Stimulated activated CD4-positive, alpha-beta T cell treated with anti-CD3 and anti-CD28 coated beads, Interleukin-2, amount 100 ng/mL, for 24 hours (primary cell): ENCODE measurements at regions not wholly inside any gene's neighbourhood (a gene's known extent, or its start where the extent isn't known, plus 50 kb on each side); places are given as distances from the start of the nearest gene placed in this dataset.

Source experiments
- DNase-seq, 2 donors: peaks; one replicate each; pipeline ENCODE4 v3.0.0-alpha.2; 2020

DNA sequence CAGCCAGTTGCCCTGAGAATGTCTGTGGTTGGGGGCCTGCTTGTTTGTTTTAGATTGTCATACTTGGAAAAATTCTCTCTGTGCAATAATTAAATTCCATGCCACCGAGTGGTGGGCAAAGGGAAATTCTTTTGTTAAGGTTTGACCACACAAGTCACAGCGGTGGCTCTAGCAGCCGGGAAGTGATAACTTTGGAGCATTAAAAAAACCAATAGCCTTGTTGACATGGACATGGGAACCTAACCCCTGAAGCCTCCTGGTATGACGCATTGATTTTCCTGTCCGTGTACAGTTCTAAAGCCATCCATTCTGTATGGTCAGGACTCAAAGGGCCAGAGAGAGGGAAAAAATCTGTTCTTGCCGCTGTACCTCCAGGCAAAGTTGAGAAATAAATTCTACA, 384.9 kb upstream of the ZNF507 start:
- DNase-seq, result no peak

- no peak for DNase-seq
Measured at GRCh38 chr19:31961191-31961590, 384.2 kb upstream of the ZNF507 start.

GRCh38 chr19:31961667-31962066, 383.7 kb upstream of the ZNF507 start:
- no peak for DNase-seq

- no peak for DNase-seq
Measured at GRCh38 chr19:31962561-31962996, 382.8 kb upstream of the ZNF507 start.

DNA sequence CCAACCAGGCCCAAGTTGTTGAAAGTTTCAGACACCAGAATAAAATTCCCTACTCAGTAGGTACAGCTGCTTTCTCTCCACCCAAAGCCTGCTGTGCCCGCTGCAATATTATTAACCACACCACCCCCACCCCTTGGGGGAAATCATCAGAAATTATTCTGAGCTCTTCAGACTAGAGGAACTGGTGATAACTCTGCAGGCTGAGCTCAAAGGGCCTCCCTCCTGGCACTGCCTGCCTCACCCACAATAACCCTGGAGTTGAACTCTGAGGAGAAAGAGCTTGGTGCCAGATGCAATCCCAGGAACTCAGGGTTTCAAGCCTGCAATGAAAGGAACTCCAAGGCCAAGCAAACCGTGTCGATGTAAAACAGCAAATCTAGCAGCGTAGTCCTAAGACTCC, 381.7 kb upstream of the ZNF507 start:
- no peak for DNase-seq

DNA sequence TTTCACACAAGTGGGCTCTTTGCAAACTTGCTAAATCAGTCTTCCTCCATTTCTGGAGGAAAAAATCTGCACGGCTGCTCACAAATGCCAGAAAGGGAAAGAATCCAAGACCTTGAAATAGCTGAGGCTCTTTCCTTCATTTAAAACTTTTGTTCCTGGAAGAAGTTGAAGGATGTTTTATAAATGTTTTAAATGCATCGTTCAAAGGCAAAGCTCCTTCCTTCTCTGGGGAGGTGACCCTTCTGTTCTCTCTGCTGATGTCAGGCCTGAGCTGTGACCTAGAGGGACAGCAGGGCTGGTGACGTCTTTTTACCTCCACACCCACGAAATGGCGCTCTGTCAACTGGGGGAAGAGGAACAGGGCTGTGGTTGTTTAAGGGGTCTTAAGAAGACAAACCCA, 376.4 kb upstream of the ZNF507 start:
- no peak for DNase-seq

GRCh38 chr19:31970027-31970461, 375.4 kb upstream of the ZNF507 start:
- DNase-seq, result no peak

GRCh38 chr19:31974290-31974689, 371.1 kb upstream of the ZNF507 start:
- DNase-seq, result no peak

DNA sequence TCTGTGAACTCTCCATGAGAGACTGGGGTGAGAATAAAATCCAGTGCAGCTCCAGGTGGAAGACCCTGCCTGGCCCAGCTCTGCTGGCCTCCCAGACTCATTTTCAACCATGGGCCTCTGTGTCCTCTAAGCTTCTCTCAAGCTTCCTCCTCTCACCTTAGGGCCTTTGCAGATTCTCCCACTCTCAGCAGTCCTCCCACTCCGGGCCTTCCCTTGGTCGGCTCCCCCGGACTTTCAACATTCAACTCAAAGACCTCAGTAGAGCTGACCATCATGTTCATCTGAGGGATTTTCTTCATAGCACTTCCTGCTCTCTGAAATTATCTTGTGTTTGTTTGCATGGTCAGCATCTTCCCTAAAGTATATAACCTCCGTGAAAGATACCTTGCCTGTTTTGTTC, 370.5 kb upstream of the ZNF507 start:
- DNase-seq, result no peak

GRCh38 chr19:31975461-31975860, 369.9 kb upstream of the ZNF507 start:
- DNase-seq, result no peak

GRCh38 chr19:31976775-31977536, 368.5 kb upstream of the ZNF507 start:
- no peak for DNase-seq

GRCh38 chr19:31979362-31979761, 366.0 kb upstream of the ZNF507 start:
- DNase-seq, result no peak

DNA sequence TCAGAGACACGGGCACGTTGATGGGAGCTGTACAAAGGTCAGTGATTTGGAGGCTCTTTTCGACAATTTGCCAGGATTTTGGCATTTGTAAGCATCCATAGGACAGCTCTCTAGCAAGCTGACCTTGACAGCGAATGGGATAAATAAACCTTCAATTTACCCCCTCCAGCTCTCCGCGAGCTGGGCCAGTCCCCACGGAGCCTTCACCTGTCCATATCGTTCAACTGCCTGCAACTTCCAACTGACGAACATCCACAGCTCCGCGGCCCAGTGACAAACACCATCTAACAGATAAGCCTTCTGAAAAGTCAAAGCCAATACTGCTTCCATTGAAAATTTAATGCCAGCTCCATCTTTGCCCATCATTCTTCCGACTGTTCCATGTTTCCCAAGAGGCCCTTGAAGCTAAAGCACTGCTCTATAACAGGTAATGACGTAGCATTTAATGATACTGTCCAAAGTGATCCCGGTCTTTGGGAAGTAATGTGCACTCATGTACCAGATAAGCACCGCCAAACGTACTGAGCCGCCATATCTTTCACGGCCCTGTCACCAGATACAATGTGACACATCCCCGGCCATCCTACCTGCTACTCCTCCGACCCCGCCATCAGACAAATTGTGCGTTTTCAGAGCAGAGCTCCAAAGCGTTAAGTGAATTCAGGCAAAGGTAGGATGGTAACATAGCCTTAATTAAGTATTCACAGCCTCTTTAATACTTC, 365.3 kb upstream of the ZNF507 start:
- DNase-seq, result no peak

DNA sequence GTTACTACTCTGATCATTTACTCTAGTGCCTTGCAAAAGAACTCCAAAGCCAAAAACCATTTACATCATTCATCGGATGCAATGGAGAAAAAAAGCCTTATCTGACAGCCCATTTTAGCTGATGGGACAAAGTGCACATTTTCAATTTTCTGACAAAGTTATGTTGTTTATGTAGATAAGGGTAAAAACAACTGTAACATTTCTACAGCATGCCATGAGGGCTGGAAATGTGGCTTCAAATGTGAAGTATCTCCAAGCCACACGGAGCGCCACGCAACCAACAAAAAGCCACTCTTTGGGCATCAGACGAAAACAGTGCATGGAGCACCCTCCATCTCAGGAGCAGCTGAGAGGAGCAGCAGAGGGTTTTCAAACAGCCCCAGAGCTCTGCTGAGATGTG, 364.6 kb upstream of the ZNF507 start:
- DNase-seq, result no peak

GRCh38 chr19:31981545-31981944, 363.9 kb upstream of the ZNF507 start:
- DNase-seq, result no peak

DNA sequence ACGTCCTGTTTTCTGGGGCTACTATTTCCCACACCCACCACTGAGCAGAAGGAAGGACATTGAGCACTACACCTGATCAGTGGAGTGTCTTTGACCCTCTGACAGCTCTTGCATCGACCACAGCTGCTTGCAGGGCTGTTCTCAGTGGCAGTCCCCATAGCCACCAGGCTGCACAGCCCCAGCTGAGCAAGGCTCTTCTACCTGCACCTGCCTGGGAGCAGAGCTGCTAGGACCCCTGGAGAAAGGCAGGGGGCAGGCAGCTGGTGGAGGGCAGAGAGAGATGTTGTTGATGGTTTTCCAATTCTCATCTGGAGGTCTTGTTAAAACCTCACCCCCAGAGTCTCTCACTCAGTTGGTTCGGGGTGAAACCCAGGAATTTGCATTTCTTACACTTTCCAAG, 361.8 kb upstream of the ZNF507 start:
- no peak for DNase-seq

- DNase-seq, result no peak
Measured at GRCh38 chr19:31985001-31985605, 360.3 kb upstream of the ZNF507 start.

GRCh38 chr19:31986951-31987350, 358.5 kb upstream of the ZNF507 start:
- DNase-seq, result no peak

DNA sequence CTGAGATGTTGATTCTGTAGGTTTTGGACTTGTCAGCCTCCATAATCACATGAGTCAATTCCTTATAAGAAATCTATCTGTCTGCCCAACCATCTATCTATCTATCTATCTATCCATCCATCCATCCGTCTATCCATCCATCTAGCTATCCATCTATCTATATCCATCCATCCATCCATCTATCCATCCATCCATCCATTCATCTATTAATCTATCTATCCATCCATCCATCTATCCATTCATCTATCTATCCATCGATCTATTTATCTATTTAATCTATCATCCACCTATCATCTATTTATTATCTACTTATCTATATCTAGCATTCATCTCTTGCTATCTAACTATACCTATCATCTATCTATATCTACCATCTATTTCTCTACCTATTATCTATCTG, 357.2 kb upstream of the ZNF507 start:
- DNase-seq, result no peak

DNA sequence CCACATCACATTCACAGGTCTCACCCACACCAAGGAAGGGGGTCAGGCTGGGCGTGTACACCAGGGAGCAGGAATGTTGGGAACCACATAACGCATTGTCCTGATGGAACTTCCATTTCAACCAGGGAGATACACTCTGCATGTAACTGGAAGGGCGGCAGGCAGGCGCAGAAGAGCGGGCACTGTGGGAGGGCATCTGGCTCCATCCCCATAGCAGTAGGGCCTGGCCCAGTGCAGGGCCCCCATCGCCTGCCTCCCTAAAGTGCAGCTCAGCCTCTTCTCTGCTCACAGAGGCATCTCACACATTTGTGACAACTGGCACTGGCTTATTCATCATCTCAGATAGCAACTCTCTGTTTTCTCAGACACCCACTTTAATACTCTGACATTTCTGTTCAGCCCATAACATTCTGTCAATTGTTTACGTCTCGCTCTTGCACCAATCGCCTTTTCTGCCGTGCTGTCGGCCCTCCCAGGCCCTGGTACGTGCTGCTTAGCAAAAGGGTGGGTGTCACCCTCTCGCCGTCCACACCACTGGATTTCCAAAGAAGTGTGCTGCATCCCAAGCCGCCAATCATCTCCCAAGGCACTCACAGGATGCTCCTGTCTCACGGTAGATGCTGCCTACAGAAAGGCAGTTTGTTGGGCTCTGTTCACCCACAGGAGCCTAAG, 353.3 kb upstream of the ZNF507 start:
- DNase-seq, result no peak

DNA sequence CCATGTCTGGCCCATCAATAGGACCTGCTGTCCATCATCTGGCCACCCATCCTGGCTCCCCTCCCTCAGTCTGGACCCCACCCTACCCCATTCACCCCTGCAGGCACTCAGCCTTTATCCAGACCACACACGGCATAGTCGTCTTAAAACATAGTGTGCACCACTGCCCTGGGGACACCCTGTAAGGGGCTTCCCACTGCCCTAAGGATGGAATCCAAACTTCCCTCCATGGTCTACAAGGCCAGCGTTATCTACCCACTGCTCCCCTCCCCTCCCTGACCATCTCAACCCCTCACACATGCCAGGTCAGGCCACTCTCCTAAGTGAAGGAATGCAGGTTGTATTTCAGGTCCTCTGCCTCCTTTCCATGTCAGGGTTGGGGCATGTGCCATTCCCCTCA, 352.7 kb upstream of the ZNF507 start:
- DNase-seq, result no peak

DNA sequence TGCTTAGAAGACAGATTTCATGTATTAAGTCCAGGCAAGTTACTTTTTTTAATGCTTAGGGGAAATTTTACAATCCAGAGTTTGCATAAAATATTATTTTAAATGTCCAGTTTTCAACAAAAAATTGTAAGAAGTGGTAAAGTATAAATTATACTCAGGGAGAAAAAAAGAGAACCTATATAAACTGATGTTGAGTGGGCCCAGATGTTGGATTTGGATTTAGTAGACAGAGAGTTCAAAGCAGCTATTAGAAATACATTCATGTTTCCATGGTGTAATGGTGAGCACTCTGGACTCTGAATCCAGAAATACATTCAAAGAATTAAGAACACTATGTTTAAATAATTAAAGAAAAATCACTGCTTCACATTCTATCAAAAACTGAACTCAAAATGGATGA, 349.9 kb upstream of the ZNF507 start:
- DNase-seq, result no peak

GRCh38 chr19:32010071-32010470, 335.3 kb upstream of the ZNF507 start:
- no peak for DNase-seq

DNA sequence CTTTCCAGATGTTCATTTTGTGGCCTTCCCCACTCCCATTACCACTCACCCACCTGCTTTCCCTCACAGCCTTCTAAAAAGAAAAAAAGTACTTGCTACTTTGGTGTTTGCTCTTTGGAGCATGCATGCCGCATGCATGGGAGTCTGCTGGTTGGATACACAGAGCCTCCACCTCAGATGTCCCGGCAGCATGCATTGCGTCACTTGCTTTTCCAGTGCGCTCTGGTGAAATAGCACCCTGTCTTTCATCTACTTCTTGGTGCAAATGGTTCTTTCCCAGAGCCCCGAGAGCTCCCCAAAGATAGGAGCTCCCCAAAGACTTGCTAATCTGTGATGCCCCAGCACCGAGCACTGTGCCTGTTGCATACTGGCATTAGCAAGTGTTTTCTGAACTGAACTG, 333.2 kb upstream of the ZNF507 start:
- DNase-seq, result no peak
